ENCODE measurements at regions not wholly inside any gene's neighbourhood (a gene's known extent, or its start where the extent isn't known, plus 50 kb on each side); places are given as distances from the start of the nearest gene placed in this dataset.

DNA sequence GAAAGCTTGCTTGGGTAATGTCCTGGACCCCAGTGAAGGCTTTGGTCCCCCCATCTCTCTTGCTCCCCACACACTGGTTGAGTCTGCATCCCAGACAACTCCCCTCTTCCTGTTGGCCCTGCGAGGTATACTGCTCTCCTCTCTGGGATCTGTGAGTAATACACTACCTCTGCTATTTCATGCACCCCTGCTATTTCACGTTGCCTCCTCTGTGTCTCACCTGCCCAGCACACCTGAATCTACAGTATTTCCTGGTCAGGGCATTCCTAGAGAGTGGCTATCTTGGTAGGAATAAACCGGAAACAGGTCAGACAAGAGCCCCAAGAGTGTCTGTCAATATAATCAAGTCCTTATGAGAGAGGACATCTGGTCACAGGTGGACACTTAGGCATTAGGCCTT, 114.3 kb upstream of the ODAD2 start:
- H3K79me2 ChIP-seq (ENCODE audit: low read depth) = no peaks in the 10 kb centered on the region
- no peak overlapping the region for H3K9ac ChIP-seq
- H3F3A ChIP-seq (ENCODE audit: low read depth) = no peaks in the 10 kb centered on the region
- H2AFZ ChIP-seq (replicated peaks) = no peak overlapping the region
- no peak overlapping the region for H3K4me3 ChIP-seq
- H3K9me3 ChIP-seq (ENCODE audit: low read depth) = no peaks in the 10 kb centered on the region
- no peak overlapping the region for H3K4me2 ChIP-seq
- TF ChIP-seq EZH2 (IDR thresholded peaks at IDR 0.05) (no peak), CTCF (IDR thresholded peaks at IDR 0.05) (no peak), EZH2phosphoT487 (IDR thresholded peaks at IDR 0.05) (no peak)
- no peaks in the 10 kb centered on the region for H3K27me3 ChIP-seq
- Mint-ChIP-seq H3K9me3 (no peaks in the 10 kb centered on the region), H3K36me3 (no peaks in the 10 kb centered on the region), H3K27me3 (ENCODE audit: insufficient read depth, low read depth) (no peaks in the 10 kb centered on the region), H3K27ac (no peak overlapping the region), H3K4me3 (no peak overlapping the region), H3K4me1 (no peaks in the 10 kb centered on the region)
- no peak for DNase-seq (ENCODE audit: low spot score)
- H4K20me1 ChIP-seq (ENCODE audit: low read depth) = no peaks in the 10 kb centered on the region
- H3K4me1 ChIP-seq = peaks cover 4% of the 10 kb centered on the region
- H3K27ac ChIP-seq = no peak overlapping the region
- no peaks in the 10 kb centered on the region for H3K36me3 ChIP-seq

- H2AFZ ChIP-seq (replicated peaks) = no peak overlapping the region
- no peaks in the 10 kb centered on the region for H3K9me3 ChIP-seq (ENCODE audit: low read depth)
- Mint-ChIP-seq H3K36me3 (no peaks in the 10 kb centered on the region), H3K4me1 (no peaks in the 10 kb centered on the region), H3K4me3 (no peak overlapping the region), H3K27me3 (ENCODE audit: insufficient read depth, low read depth) (no peaks in the 10 kb centered on the region), H3K27ac (no peak overlapping the region), H3K9me3 (no peaks in the 10 kb centered on the region)
- H3K27ac ChIP-seq = no peak overlapping the region
- H3K79me2 ChIP-seq (ENCODE audit: low read depth) = no peaks in the 10 kb centered on the region
- H3K27me3 ChIP-seq = no peaks in the 10 kb centered on the region
- no peaks in the 10 kb centered on the region for H3F3A ChIP-seq (ENCODE audit: low read depth)
- no peak overlapping the region for H3K4me2 ChIP-seq
- H3K36me3 ChIP-seq = no peaks in the 10 kb centered on the region
- TF ChIP-seq EZH2 (IDR thresholded peaks at IDR 0.05) = no peak
- no peak for TF ChIP-seq EZH2phosphoT487 (IDR thresholded peaks at IDR 0.05)
- no peak for TF ChIP-seq CTCF (IDR thresholded peaks at IDR 0.05)
- no peaks in the 10 kb centered on the region for H4K20me1 ChIP-seq (ENCODE audit: low read depth)
- no peak overlapping the region for H3K4me3 ChIP-seq
- no peak for DNase-seq (ENCODE audit: low spot score)
- H3K4me1 ChIP-seq = no peaks in the 10 kb centered on the region
- H3K9ac ChIP-seq = no peak overlapping the region
Observed at GRCh38 chr10:28111712-28112111, 112.8 kb upstream of the ODAD2 start.

DNA sequence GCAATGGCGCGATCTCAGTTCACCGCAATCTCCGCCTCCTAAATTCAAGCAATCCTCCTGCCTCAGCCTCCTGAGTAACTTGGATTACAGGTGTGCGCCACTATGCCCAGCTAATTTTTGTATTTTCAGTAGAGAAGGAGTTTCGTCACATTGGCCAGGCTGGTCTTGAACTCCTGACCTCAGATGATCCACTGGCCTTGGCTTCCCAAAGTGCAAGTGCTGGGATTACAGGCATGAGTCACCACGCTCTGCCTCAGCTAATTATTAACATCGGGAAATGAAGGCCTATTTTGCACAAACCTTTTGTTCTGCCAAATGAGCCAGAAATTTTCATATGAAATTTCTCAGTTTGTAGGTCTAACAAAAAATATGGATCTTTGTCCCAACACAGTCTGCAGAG, 106.7 kb upstream of the ODAD2 start:
- peaks cover 3% of the 10 kb centered on the region for H3K27me3 Mint-ChIP-seq (ENCODE audit: insufficient read depth, low read depth)
- Histone ChIP-seq H3K36me3 (no peaks in the 10 kb centered on the region), H3K27ac (no peak overlapping the region), H3K79me2 (ENCODE audit: low read depth) (no peaks in the 10 kb centered on the region), H4K20me1 (ENCODE audit: low read depth) (no peaks in the 10 kb centered on the region), H3K9ac (no peak overlapping the region), H2AFZ (replicated peaks) (no peak overlapping the region), H3K9me3 (ENCODE audit: low read depth) (no peaks in the 10 kb centered on the region), H3K4me3 (no peak overlapping the region), H3K4me1 (no peaks in the 10 kb centered on the region), H3K4me2 (no peak overlapping the region), H3K27me3 (no peaks in the 10 kb centered on the region), H3F3A (ENCODE audit: low read depth) (no peaks in the 10 kb centered on the region)
- no peak for TF ChIP-seq EZH2 (IDR thresholded peaks at IDR 0.05)
- no peak for TF ChIP-seq EZH2phosphoT487 (IDR thresholded peaks at IDR 0.05)
- TF ChIP-seq CTCF (IDR thresholded peaks at IDR 0.05) = no peak
- H3K4me1 Mint-ChIP-seq = no peaks in the 10 kb centered on the region
- no peak overlapping the region for H3K27ac Mint-ChIP-seq
- H3K36me3 Mint-ChIP-seq = no peaks in the 10 kb centered on the region
- no peak for DNase-seq (ENCODE audit: low spot score)
- no peak overlapping the region for H3K4me3 Mint-ChIP-seq
- H3K9me3 Mint-ChIP-seq = no peaks in the 10 kb centered on the region

- Histone ChIP-seq H3K9me3 (ENCODE audit: low read depth) (no peaks in the 10 kb centered on the region), H3K27ac (no peak overlapping the region), H3K4me2 (no peak overlapping the region), H3K27me3 (no peaks in the 10 kb centered on the region), H3K9ac (no peak overlapping the region), H2AFZ (replicated peaks) (no peak overlapping the region), H3K4me1 (no peaks in the 10 kb centered on the region), H3F3A (ENCODE audit: low read depth) (no peaks in the 10 kb centered on the region), H3K79me2 (ENCODE audit: low read depth) (no peaks in the 10 kb centered on the region), H3K36me3 (no peaks in the 10 kb centered on the region), H3K4me3 (no peak overlapping the region), H4K20me1 (ENCODE audit: low read depth) (no peaks in the 10 kb centered on the region)
- H3K27ac Mint-ChIP-seq = no peak overlapping the region
- no peaks in the 10 kb centered on the region for H3K9me3 Mint-ChIP-seq
- peaks cover 4% of the 10 kb centered on the region for H3K27me3 Mint-ChIP-seq (ENCODE audit: insufficient read depth, low read depth)
- TF ChIP-seq EZH2phosphoT487 (IDR thresholded peaks at IDR 0.05) (no peak), CTCF (IDR thresholded peaks at IDR 0.05) (peak; percentile 15)
- H3K4me3 Mint-ChIP-seq = no peak overlapping the region
- H3K4me1 Mint-ChIP-seq = peaks cover 2% of the 10 kb centered on the region
- H3K36me3 Mint-ChIP-seq = no peaks in the 10 kb centered on the region
- no peak for DNase-seq (ENCODE audit: low spot score)
Observed at GRCh38 chr10:28097633-28098032, 98.8 kb upstream of the ODAD2 start.
